Omental fat pad (tissue), 3 donors: ENCODE measurements at regions not wholly inside any gene's neighbourhood (a gene's known extent, or its start where the extent isn't known, plus 50 kb on each side); places are given as distances from the start of the nearest gene placed in this dataset.

ENCODE experiments used
- ATAC-seq: fragments of 150-250 bp; one replicate; pipeline ENCODE4 v1.9.1; 2016; ENCODE audit warnings: mild to moderate bottlenecking, moderate library complexity; ENCODE audit not compliant: low FRiP score
- DNase-seq: peaks from one replicate; pipeline ENCODE4 v3.0.0-alpha.2; 2019; ENCODE audit warnings: low spot score
- TF ChIP-seq, protein P1 (sequence below), 3 donors: fragments of 450-650 bp; IDR thresholded peaks; one replicate each; pipeline ENCODE4 v1.5.1; 2016 to 2017; ENCODE audit warnings: antibody characterized with exemption in 3 of 3, mild to moderate bottlenecking in 3 of 3, moderate library complexity in 2 of 3

DNA sequence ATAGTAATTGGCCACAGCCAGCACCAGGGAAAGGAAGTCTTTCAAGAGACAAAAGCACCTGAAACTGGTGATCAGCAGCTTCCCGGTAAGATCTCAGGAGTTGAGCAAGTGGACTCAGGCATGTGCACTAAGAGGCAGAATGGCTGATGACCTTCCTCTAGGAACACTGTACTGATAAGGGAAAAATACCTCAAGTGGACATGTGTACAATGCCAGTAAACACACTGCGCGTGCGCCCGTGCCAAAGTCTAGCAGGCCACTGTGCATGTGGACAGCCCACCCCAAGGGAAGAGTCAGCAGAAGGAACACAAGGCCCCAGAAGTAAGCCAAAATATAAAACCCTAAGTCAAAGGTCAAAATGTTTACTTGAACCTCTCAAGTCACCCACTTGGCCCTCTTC, 423.0 kb downstream of the TUSC1 start:
- TF ChIP-seq, protein P1, sequence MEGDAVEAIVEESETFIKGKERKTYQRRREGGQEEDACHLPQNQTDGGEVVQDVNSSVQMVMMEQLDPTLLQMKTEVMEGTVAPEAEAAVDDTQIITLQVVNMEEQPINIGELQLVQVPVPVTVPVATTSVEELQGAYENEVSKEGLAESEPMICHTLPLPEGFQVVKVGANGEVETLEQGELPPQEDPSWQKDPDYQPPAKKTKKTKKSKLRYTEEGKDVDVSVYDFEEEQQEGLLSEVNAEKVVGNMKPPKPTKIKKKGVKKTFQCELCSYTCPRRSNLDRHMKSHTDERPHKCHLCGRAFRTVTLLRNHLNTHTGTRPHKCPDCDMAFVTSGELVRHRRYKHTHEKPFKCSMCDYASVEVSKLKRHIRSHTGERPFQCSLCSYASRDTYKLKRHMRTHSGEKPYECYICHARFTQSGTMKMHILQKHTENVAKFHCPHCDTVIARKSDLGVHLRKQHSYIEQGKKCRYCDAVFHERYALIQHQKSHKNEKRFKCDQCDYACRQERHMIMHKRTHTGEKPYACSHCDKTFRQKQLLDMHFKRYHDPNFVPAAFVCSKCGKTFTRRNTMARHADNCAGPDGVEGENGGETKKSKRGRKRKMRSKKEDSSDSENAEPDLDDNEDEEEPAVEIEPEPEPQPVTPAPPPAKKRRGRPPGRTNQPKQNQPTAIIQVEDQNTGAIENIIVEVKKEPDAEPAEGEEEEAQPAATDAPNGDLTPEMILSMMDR (IDR thresholded peaks at IDR 0.05): no peak
- DNase-seq (no peak), ATAC-seq (no peak)

DNA sequence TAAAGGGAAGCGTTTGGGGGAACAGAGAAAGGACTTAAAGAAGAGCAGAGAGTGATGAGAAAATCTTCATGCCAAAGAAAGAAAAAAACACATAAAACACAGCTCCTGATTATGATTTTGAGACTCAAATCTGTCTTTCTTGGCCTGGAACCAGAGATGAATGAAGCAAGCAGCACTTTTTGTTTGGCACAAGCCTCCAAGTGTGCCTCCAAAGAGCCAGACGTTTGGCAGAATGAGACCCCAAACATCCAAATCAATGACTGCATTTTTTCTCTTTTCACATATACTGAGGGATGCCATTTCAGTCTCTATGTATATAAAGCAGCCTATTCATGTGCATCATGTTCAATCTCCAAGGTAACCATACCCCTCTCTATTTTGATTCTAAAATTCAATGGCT, 424.2 kb downstream of the TUSC1 start:
- TF ChIP-seq, protein P1 (IDR thresholded peaks at IDR 0.05): no peak
- ATAC-seq (no peak), DNase-seq (no peak)

DNA sequence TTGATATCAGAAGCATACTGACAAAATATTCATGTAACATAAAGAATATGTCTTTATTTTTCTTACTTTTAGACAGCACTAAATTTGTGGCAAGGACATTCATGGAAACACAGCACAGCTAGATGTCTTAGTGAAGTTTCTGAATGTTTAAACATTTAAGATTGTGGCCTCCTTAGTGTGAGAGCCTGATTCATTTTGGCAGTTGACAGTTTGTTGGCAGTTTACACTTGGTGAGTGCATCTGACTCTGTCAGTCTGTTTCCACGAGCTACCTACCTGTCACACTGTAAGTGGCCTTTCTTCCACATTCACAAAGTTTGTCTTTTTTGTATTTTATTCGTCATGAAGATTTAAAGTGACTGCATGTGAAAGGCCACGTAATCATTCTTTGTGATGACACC, 436.8 kb downstream of the TUSC1 start:
- no peak for ATAC-seq
- no peak for DNase-seq
- TF ChIP-seq, protein P1 (IDR thresholded peaks at IDR 0.05): no peak

DNA sequence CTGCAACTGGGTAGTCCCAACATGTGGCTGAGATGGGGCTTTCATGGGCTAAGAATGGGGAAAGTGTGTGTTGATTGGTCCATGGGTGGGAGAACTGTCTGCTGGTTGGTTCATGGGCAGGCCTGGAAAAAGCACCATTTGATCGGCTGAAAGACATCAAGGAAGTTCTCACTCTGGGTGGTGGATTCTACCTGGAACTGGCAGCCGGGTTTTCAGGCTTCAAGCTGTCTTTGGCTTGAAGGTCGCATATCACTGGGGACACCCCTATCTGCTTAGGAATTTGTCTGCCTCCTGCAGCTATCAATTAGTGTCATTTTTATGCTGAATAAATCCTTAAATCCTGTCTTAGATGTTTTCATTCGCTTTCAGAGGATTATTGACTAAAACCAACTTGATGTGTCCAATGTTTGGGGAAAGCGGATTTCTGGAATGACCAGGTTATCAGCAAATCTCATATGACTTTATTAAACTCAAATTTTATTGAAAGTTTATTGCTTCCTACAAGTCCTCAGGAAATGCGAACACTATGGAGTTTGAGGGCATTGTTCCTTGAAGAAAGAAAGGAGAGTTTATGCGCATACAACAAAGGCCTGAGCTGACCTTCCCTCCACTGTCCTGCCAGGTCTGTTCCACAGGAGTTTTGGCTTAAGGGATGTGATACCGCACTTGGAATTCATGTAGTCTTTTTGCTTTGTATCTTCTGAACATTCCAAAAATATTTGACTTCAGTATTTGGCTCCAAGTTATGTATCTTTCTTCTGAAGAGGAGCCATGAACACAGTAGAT, 451.1 kb downstream of the TUSC1 start:
- DNase-seq (no peak), ATAC-seq (no peak)
- TF ChIP-seq, protein P1 (IDR thresholded peaks at IDR 0.05): no peak

DNA sequence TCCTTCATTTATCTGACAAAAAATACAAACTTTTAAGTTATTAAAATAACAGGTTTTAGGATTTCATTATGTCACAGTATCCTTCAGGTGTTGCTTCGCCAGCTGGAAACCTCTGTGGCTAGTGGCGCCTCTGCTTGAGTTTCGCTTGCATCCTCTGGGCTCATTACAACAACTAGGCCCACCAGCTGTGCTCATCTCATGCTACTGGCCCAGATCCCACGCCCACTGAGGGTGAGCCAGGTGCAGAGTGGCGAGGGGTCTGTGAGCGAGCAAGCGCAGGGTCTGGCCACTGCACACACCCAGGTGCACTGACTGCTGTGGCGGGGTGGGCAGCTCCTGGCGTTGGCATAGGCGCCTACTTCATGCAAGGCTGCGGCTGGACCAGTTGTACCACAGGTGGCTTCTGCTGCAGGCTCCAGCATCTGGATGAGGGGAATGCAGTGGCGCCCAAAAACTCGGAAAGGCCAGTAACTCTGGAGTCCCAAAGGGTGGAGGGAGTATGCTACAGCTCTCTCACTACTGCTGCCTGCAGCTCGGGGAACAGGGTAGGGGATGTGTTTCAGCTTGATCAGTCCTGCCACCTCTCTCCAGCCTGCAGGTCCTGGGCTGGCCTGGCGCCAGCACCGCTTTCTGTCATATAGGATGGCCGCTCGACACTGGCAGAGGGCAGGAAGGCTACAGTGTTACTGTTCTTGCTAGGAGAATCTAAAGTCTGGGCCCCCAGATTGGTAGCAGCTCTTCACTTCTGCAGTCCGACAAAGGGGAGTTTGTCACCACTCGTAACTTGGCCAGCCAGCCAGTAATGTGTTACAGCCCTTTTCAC, 452.1 kb downstream of the TUSC1 start:
- ATAC-seq (no peak), DNase-seq (no peak)
- TF ChIP-seq, protein P1 (IDR thresholded peaks at IDR 0.05): no peak

DNA sequence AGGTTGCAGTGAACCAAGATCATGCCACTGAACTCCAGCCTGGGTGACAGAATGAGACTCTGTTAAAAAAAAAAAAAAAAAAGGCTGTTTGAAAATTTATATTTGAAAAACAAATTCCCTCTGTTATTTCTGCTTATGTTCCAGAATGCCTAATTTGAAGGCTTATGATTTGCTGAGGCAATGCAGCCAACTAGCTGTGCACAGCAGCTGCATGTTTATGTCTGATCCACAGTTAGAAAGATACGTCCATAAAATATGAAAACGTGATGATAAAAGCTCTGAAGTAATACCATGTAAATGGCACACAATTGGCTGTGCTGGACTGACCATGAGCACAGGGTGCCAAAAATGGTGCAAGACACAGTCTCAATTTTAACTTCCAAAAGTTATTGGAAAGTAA, 453.2 kb downstream of the TUSC1 start:
- TF ChIP-seq, protein P1 (IDR thresholded peaks at IDR 0.05): no peak
- DNase-seq: no peak
- no peak for ATAC-seq
